ENCODE measurements at regions not wholly inside any gene's neighbourhood (a gene's known extent, or its start where the extent isn't known, plus 50 kb on each side); places are given as distances from the start of the nearest gene placed in this dataset.

DNA sequence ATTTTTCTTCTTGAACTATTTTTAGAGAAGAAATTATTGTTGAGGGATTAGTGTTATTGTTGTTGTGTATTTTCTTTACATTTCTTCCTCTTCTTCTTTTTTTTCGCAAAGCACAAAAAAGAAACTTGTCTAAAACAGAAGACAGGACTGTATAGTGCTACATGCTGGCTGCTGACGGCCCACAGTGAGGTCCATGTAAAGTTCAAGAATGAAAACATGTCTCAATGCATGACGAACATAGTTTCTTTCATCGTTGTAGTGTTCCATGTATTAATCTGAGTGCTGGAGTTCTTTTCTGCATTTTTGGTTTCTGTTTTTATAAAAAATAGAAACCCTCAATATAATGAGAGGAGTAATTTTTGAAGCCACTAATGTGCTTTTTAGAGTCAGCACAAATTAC lies 462.9 kb upstream of the MARCKS start:
- DNase-seq: no peak

DNA sequence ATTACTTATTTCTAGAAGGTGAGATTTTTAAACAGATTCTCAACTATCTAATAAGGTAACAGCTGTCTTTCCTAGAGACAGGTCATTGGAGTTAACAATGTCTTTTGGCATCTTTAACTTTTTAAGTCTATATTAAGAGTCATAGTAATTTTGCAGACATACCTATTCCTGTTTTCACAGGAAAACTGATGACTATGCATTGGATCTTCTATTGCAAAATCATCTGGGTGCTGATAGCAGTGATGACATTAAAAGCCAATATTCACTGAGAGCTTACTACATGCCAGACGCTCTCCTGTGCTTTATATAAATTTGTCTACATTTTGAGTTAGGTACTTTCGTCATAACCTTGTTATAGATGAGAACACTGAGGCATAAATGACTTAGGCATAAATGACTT lies 462.4 kb upstream of the MARCKS start:
- no peak for DNase-seq

DNA sequence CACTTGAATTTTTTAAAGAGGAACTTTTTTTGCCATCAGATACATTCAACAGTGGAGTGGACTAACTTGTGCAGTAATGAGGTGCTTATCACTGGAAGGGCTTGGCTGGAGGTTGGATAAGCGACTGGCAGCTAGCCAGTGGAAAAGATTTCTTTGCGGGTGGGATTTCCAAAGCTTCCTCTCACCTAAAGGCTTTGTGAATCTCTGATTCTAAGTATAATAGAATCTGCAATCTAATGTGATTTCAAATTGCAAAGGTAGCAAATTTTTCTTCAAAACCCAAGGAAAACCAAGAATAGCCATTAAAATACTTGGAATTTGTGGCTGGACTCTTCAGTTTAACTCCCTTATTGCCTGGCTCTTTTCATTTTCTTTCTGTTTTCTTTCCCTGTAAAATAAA lies 460.4 kb upstream of the MARCKS start:
- DNase-seq: no peak

DNA sequence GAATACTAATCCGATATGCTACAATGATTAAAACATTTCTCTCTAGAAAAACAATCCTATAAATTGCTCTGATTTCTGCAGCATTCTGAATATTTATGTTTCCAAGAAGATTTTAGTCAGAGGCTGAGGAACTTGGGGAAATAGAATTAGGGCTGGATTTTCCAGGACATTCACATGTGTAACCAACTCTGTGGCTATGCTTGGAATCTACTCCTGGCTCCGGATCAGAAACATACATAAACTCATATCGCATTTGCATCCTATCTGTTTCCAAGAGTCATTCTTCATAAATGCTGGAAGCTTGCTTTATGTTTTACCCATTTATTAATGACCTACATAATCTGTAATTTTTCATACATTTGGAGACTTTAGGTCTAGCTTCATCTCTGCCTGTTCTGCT lies 459.9 kb upstream of the MARCKS start:
- no peak for DNase-seq

DNA sequence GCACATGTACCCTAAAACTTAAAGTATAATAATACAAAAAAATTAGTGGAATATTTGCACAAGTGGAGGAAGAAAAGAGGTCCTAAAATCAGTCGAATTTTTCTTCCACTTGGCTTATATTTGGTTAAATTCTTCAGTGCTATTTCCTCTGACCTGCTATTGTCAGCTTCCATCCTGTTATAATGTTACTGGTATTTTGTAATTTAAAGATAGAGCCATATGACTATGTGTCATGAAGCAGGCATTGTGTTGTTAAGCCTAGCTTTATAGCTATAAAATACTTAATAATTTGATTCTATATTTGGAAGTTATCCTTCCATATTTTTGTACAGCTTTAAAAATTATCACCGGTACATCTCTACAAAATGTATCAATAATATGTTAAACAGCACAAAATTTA lies 455.9 kb upstream of the MARCKS start:
- DNase-seq: no peak

DNA sequence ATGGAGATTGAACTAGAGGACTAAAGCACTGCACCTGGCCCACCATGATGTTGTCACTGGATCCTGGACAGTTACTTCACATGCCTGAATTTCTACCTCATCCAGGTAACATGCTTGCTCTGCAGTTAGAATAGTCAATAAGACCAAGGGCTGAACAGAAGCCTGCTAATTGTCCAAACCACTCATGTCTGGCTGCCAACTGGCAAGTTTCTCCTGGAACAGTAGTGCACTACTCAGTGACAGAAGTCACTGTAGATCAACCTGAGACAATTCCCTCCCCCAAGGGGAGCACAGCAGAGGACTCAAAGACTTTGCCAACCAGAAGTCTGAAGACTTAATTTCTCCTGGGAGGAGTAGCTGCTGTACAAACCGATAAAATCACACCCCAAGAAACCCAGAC lies 454.6 kb upstream of the MARCKS start:
- no peak for DNase-seq

DNA sequence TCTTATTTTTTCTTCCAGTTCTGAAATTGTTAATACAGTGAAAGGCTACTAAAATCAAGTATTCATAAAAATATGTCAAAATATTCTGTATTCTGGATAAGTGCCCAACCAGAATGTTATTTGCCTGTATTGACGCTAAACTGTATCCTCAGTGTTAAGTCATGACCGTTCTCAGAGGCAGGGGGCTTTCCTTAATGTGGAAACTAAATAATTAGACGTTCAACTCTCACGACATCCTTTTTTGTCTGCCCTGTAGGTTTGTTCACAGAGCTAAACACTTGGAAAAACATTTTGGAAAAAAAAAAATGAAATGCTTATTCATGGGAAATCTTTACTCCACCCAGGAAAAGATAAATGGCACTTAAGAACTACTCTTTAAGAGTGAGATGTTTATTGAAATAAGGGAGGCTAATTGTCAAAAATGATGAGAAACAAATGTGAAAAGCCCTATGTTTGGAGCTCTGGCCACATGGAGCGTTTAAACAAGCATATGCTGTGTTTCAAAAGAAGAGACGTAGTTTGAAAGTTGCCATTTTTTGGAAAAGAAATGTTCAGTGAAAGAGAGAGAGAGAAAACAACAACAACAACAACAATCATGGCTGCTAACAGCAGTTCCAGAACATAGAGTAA lies 453.1 kb upstream of the MARCKS start:
- no peak for DNase-seq

DNA sequence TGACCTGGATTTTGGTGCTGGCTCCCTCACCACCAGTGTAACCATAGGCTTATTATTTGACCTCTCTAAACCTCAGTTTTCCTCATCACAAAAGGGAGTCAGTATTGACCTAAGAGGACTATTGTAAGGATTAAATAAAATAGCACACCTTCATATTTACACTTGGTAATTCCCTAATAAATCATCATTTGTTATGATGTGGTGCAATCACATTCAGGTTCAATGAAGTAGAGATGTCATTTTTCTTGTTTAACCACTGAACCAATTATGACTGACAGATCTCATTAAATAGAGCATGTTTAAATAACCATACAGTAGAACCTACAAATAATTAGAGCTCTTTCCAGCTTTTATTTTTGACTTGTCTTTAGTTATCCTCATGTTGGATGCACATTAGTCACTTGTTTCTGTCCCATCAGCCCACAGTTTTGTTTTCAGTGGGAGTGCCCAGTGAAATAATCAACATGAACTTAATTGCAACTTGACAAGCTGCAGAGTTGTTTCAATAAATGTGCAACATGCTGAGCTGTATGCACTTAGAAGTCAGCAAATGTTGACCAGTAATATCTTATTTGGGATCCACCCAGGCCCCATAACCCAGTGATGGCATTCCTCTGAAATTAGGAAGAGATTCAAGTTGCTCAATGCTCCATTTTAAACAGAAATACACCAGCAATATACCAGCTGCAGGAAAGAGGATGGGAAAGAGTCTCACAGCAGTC lies 451.7 kb upstream of the MARCKS start:
- no peak for DNase-seq

DNA sequence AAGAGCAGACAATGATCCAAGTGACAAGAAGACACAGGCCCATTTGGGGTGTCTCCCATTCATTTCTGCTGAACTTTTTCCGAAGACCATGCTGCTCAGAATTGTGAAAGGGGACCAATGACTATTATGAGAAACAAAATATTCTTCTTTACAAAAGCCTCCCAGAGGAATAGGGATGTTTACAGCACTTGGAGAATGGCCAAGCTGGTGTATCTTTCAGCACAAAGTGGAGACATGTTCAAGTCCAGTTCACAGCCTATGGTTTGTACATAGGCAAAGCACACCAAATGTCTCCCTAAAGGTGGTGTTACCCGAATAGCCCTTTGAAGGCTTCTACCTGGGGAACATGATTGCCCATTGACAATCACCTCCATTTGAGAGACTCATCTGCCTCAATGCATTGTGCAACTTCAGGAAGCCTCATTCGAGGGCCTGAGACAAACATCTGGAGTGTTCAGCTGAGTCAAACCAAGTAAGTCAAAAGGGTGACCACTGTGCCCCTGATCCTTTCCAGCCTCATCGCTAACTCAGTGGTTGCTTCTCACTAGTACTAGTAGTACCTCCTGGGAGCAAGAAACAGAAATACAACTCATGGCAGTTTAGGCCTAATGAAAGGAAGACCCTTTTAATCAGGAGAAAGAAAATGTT lies 451.0 kb upstream of the MARCKS start:
- no peak for DNase-seq

DNA sequence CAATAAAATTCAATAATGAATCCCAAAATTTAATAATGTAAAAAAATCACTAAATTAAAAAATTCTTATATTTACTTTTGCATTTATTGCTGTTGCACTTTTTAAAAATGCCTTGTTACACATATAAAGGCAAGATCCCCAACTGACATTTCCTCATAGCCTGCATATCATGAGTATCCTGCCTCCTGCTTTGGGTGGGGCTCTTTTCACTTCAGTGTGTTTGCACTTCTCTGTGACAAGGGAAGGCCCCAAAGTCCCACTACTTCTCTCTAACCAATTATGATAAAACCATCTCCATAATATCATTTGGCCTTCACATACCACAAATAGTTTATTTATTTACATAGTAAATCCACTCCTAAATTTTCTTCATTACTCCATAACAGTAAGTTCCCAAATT lies 446.1 kb upstream of the MARCKS start:
- DNase-seq: no peak

DNA sequence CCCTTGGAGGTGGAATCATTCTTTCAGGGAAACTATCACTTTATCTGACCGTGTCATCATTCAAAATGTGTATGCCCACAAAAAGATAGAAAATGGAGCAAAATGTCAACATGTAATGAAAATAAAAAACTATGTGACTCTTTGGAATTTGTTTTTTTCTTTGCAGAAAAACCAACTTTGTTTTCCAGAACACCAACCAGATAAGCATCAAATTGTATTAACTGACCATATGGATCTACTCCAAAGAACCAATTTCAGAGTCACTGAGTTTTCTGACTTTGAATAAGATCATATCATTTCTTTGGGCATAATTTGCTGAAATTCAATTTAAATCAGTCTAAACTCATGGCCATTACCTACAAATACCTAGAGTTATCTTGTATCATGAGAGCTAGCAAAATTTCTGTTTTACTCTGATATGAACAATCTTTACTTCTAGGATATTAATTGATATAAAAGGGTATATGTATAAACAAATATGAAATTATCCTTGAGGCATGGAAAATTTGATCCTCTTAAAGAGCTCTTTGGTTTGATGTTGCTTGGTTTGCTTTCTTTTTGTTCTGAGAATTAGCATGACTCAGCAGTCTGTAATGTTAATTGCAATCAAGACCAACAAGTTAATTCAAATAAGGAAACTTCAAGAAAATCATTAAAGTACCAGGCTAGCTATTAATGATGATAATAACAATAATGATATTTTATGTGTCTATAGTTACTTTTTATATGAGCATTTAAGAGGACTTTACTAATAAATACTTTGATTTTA lies 444.4 kb upstream of the MARCKS start:
- DNase-seq: no peak

DNA sequence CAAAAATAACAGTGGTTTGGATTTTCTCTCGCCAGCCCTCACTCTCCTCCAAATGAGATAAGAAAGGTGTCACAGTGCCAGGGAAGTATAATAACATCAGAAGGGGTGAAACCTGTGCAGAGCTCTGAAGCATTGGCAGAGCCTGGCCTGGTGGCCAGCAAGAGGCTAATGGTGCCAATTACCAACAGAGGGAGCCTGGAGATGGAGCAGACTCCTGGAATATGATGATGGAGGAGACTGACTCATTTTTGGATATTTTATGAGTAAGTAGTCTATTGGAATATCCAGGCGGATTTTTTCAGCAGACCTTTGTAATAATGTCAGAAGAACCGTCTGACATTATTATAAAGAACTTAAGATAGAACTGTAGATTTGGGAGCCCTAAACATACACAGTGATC lies 442.6 kb upstream of the MARCKS start:
- DNase-seq: no peak

DNA sequence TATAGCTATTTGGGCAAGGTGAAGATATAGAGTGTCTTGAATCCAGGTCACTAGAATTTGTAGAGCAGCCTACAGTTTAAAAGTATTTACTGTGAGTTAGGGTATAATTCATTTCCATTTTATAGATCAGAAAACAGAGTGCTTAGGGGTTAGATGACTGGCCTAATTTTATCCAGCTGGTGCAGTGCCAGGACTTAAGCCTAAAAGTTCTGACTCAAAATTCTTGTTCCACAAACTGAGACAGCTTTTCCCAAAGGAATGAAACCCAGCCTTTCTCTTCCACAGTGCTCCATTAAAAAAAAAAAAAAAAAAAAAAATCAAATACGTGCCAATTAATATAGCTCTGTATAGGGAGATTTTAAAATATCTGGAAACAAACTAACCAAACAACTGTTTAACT lies 441.0 kb upstream of the MARCKS start:
- no peak for DNase-seq

DNA sequence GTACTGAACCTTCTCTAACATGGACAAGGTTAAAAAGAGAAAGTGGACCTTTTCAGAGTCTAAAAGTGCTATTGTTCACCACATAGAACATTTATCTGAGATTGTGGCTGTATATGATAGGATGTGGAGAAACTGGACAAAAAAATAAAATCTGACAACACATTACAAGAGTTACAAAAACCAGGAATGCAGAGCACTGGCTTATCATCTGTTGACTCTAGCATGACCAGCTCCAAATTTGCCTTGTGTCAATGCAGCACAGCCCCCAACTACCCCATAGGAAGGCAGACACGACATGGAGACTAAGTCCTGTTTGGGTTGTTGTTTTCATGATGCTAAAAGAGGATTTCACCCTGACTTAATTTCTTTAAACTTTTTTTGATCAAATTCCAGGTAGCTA lies 436.9 kb upstream of the MARCKS start:
- no peak for DNase-seq

DNA sequence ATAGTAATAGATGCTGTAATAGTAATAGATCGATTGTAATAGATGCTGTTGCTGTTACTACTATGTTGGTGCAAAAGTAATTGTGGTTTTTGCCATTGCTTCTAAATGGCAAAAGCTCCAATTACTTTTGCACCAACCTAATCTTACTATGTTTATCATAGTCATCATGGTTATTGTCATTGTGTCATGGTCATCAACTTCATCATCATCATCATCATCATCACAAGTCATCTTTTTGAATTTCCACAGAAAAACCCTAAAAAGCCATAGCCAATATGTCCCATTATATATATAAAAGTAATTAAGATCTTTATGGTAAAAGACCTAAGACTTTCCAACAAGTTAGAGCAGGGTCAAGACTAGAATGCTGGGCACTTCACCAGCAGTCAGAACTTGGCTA lies 435.1 kb upstream of the MARCKS start:
- no peak for DNase-seq

DNA sequence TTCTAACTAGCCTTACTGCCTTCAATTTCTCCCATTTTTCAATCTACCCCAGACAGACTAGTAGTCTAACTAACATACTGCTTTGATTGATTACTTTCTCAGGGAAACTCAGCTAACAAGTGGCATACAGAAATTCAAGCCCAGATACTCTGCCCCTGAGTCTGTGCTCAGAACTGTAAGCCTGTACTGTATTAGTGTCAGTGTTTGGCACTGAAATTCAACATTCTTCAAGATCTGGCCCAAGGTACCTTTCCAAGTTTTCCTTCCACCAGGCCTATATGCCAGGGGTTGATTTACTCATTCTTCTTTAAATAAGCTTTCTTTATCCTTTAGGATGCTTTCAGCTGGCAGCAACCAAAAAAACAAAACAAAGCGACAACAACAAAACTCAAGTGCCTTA lies 433.2 kb upstream of the MARCKS start:
- no peak for DNase-seq

DNA sequence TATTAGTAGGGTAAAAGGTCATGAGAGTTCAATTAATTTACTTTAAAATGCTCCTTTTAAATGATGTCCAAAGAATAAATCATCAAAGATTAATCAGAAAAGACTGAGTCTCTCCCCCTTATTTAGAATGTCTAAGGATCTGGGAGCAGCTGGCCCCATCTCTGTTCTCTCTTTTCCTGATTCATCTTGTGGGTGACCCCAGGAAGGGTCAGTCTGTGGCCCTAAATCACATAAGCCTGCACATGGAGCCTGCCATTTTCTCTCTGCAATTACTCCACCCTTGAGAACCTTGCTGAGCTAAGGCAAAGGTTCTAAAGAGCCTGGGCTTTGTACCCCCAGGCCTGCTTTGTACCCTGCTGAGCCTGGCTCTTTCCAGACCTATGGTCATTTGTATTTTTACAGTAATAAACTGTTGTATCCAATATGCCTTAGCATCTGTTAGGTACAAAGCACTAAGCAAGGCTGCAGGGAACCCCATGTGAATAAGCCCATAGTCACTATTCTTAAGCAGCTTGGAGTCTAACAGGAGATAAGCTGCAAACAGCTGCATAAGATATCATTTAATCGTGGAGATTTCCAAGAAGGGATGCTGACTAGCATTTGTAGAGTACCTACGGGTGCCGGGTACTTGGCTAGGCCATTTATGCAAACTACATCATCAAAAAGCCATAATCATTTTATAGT lies 431.0 kb upstream of the MARCKS start:
- DNase-seq: no peak

DNA sequence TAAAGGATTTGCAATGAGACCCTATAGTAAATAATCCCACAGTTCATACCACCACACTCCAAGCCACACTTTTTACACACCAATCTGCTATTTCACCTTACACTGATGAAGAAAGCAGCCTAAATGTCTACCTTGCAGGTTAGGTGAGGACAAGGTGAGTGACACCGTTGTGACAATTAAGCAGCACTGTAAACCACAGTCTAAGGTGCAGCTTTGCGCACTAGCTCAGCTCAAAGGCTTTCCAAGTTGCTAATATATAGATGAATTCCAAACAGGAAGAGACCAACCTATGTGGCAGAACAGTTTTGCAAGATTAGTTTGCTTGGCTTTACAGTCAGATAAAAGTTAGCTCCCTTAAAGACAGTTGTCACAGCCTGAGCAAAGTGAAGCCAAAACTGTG lies 429.5 kb upstream of the MARCKS start:
- DNase-seq: no peak

DNA sequence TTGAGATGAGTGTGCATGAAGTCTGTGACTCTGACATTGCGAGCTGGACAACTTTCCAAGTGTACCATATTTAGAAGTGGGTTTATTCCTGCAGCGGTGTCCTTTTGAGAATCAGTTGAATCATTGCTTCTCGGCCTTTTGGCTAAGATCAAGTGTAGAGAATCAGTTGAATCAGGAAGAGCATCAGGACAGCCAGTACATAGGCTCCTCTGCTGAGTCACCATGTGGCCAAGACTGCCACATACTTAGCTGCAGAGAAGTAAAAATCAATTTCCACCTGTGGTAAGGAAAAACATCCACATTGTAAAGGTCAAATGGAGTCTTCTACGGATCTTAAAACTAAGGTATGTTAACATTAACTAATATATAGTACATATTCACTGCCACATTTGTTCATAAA lies 428.4 kb upstream of the MARCKS start:
- DNase-seq: no peak

DNA sequence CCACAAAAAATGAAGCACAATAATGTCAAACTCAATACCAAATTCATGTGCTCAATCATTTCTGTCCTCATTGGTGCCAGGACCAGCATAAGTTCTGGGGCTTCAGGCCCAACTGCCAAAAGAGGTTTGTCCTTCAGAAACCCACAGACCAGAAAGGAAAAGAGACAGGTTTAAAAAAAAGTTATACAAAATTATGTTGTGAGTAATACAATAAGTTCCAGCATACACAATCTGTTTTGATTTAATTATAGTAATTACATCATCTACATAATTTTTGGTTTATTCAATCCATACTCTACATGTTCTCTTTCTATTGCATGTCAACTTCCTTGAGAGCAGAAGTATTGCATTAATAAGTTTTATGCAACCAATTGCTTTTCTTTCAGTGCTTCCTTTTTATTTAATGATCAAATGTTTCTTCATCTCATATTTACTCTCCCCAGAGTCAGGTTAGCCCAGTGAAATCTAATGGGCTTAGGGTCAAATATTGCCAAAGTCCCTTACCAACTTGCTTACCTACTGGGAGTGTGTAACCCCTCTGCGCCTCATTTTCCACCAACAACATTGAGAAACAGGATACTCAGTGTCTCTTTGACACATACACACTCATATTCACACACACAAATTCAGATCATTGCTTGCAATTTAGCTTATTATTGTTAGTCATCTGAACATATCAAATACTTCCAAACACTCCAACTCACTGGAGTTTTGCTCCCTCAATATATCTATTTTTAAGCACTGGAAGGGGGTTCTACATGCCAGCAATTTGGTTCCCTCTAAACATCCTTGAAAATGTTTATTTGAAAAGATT lies 424.4 kb upstream of the MARCKS start:
- DNase-seq: no peak

DNA sequence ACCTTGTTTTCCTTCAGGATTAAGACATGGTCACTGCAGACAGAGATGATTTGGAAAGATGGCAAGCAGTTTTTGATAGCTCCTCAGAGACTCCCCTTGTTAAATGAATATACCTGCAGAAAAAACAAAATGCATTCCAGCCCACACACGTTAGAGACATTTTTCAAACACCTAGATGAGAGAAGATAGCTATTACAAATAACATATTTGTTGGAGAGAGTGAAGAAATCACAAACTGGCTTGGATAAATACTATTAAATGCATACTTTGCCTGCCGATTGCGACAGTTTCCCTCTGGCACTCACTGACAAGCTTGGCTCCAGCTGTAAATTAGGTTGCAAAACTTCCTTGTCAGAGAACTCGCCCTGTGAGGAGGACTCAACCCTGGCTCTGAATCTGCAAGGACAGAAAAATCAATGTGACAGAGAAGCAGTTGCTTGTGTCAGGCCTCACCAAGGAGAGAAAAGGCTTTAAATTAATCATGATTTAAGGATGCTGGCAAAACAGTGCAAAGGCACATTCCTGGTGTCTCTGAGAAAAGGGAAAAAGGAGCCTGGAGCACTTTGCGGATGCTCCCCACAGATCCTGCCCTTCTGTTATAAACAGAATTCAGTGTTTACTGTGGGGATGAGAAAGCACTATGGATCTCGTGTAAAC lies 423.7 kb upstream of the MARCKS start:
- no peak for DNase-seq

DNA sequence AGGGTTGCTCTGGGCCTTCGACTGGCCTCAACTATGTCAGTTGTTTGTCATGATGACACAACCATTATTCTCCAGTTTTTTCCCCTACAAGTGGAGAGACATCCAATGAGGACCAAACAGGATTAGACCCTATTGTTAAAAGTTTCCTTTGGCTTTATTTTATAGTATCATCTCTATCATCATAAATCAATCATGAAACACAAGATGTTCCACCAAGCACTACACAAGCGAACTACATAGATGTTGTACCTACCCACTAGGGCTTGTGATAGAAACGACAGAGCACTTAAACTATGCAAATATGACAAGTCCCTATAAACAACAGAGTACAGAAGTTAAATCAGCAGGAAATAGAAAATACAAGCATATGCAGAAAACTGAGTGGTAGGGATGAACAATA lies 422.5 kb upstream of the MARCKS start:
- DNase-seq: no peak
